Esophagus squamous epithelium (tissue), 4 donors: ENCODE measurements at regions not wholly inside any gene's neighbourhood (a gene's known extent, or its start where the extent isn't known, plus 50 kb on each side); places are given as distances from the start of the nearest gene placed in this dataset.

Experiments used
- CTCF ChIP-seq, 6 experiments: fragments of 450-650 bp in 4 of 6; fragments of 200-600 bp in 2 of 6; sonication (generic) in 2 of 6; IDR thresholded peaks; one replicate each; pipeline ENCODE4 v1.5.1; 2016 to 2019; ENCODE audit warnings: antibody characterized with exemption in 6 of 6, mild to moderate bottlenecking in 4 of 6, moderate library complexity in 4 of 6
- POLR2A ChIP-seq, 4 donors: fragments of 450-650 bp; IDR thresholded peaks; one replicate each; pipeline ENCODE4 v1.6.1; 2017; ENCODE audit warnings: antibody characterized with exemption in 4 of 4, mild to moderate bottlenecking in 4 of 4, moderate library complexity in 3 of 4

- TF ChIP-seq POLR2A (IDR thresholded peaks at IDR 0.05): no peak
- no peak for TF ChIP-seq CTCF (IDR thresholded peaks at IDR 0.05)
Measured at GRCh38 chr13:73535341-73535740, 476.5 kb downstream of the KLF5 start.
